OCI-LY7 (cell line): ENCODE measurements at regions not wholly inside any gene's neighbourhood (a gene's known extent, or its start where the extent isn't known, plus 50 kb on each side); places are given as distances from the start of the nearest gene placed in this dataset.

ENCODE experiments used
- EZH2phosphoT487 ChIP-seq: fragments of 200-600 bp; sonication (generic); IDR thresholded peaks from 2 replicates; pipeline ENCODE4 v1.6.1; 2018; ENCODE audit warnings: low read depth, borderline replicate concordance, mild to moderate bottlenecking, mixed run types, antibody characterized with exemption, low read length, moderate library complexity, mixed read lengths
- TF ChIP-seq, protein P1 (sequence below): fragments of 200-600 bp; sonication (generic); conservative IDR thresholded peaks from 2 replicates; pipeline ENCODE4 v1.5.1; 2014; ENCODE audit warnings: mild to moderate bottlenecking, antibody characterized with exemption, low read length, moderate library complexity, mixed read lengths

DNA sequence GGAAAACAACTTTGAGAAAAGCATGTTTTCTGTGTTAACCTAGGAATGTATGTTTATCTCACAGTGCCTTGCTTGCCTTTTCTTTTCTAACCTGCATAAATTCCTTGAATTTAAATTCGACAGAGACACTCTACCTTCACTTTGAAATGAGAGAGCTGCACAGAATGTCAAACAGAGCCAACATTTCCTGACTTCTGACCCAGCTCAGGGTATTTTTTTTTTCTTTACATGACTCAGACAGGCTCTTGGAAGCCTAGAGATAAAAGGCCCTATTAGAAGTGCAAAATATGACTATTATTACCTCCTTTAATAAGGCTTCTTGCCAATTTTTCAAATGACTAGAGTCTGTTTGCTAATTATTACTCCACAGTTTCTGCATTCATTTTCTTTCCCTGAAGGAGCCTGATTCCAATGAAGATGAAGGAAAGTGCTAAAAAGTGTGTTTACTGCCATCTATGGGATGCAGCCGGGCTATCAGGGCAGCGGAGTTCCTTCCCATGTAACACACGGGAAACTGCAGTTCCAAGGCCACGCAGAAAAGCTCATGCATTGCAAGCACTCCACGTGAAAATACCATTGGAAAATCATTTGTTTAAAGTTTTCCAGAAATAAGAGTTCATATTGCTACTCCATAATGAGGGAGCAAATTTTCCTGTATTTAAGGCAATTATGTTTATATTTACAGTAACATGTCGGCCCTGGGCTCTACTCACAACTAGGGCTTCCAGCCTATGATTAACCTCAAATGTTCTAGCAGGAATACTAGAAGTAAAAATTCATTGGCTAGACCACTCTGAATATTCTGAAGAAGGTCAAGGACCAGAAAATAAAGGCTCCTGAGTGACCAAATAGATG lies 485.6 kb downstream of the ZSWIM6 start:
- no peak for TF ChIP-seq EZH2phosphoT487
- TF ChIP-seq, protein P1, sequence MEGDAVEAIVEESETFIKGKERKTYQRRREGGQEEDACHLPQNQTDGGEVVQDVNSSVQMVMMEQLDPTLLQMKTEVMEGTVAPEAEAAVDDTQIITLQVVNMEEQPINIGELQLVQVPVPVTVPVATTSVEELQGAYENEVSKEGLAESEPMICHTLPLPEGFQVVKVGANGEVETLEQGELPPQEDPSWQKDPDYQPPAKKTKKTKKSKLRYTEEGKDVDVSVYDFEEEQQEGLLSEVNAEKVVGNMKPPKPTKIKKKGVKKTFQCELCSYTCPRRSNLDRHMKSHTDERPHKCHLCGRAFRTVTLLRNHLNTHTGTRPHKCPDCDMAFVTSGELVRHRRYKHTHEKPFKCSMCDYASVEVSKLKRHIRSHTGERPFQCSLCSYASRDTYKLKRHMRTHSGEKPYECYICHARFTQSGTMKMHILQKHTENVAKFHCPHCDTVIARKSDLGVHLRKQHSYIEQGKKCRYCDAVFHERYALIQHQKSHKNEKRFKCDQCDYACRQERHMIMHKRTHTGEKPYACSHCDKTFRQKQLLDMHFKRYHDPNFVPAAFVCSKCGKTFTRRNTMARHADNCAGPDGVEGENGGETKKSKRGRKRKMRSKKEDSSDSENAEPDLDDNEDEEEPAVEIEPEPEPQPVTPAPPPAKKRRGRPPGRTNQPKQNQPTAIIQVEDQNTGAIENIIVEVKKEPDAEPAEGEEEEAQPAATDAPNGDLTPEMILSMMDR: 0 out of 2 replicates have a peak, but pooled peaks have one; percentile 14
